Motor neuron (in vitro differentiated cells): ENCODE measurements at regions not wholly inside any gene's neighbourhood (a gene's known extent, or its start where the extent isn't known, plus 50 kb on each side); places are given as distances from the start of the nearest gene placed in this dataset.

ENCODE experiments used
- ATAC-seq, 8 experiments: fragments of 200-7000 bp; cut with Tn5 transposase; replicated peaks in 6 of 8; 2 replicates each; pipeline ENCODE4 v1.8.0; 2021; ENCODE audit warnings: mild to moderate bottlenecking in 8 of 8, moderate library complexity in 8 of 8
- H3K27ac ChIP-seq, 2 donors: fragments of 250-450 bp; sonication (Bioruptor Pico); 2 replicates each; pipeline ENCODE4 v1.9.0; 2021; ENCODE audit warnings: antibody characterized with exemption in 2 of 2, mild to moderate bottlenecking in 2 of 2, moderate library complexity in 1 of 2
- H3K4me1 ChIP-seq, 2 donors: fragments of 250-450 bp; sonication (Bioruptor Pico); replicated peaks in 1 of 2; 2 replicates each; pipeline ENCODE4 v1.6.1; 2021; ENCODE audit warnings: antibody characterized with exemption in 2 of 2, mild to moderate bottlenecking in 2 of 2, moderate library complexity in 1 of 2
- H3K4me3 ChIP-seq, 5 donors: fragments of 250-450 bp; sonication (Bioruptor Pico); 2 replicates each; pipeline ENCODE4 v1.9.0; 2021; ENCODE audit warnings: antibody characterized with exemption in 5 of 5, mild to moderate bottlenecking in 5 of 5, moderate library complexity in 4 of 5
- WGBS, 10 experiments: fragments of 450-650 bp; shearing (Covaris generic); methylation state at CpG; one replicate each; pipeline ENCODE4 v1.0.0; 2022; 5-methylcytosine and 5-hydroxymethylcytosine counted together
- in situ Hi-C, 9 experiments: fragments of 400-800 bp; cut with MboI; loops; one replicate each; pipeline ENCODE4 v1.15.0; 2021; ENCODE audit warnings: low sequenced_read_pairs in 9 of 9, low pct_unique_long_range_greater_than_20kb in 2 of 9; ENCODE audit not compliant: unreplicated experiment in 9 of 9

DNA sequence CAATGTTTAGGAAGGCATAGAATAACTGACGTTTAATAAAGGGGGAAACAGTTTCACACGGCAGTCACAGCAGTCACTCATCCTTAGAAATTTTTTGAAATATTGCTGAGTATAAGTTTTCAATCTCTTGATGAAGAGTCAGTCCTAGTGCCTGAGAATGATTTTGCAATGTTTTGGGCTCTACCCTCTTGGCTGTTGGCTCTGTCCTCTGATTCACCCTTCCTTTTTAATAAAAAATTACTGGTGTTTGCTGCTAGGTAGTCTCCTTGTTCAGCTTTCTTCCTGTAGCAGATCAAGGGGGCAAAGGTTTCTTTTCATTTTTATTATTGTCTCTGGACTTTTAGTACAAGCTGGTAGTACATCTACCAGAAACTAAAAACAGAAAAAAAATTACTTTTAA, 194.3 kb upstream of the ANO3 start:
- ATAC-seq, result no peak
- Histone ChIP-seq H3K4me1 (no peaks in the 10 kb centered on the region), H3K4me3 (no peak overlapping the region), H3K27ac (no peak overlapping the region)
- in situ Hi-C loops, result no loop called here
- 80 to 100% (median 94%) methylated on average over 1 to 2 of the region's 2 CpGs; no CpG with 5 or more reads in 3 of the 10 experiments for WGBS, 10 experiments

DNA sequence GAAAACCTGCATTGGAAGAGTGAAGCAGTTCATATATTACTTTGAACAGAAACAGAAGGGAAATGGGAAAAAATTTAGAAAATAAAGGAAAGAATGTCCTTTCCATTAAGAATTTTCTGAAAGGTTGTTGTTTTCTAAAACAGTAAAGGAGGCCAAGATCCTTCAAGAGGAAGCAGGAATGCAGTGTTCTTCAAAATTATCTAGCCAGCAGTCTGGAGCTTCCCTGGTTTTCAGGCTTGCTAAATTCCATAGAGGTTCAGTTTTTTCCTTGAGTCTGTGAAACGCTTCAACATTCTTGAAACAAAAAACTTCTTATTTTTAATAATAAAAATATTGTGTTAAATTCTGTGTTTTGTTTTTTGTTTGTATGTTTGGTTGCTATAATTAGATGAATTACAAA, 189.0 kb upstream of the ANO3 start:
- Histone ChIP-seq H3K4me1 (no peaks in the 10 kb centered on the region), H3K27ac (no peak overlapping the region), H3K4me3 (no peak overlapping the region)
- no peak for ATAC-seq
- in situ Hi-C loops, result no loop called here
- 0 to 100% (median 83%) methylated on average over 1 of the region's 1 CpG; no CpG with 5 or more reads in 1 of the 10 experiments for WGBS, 10 experiments

DNA sequence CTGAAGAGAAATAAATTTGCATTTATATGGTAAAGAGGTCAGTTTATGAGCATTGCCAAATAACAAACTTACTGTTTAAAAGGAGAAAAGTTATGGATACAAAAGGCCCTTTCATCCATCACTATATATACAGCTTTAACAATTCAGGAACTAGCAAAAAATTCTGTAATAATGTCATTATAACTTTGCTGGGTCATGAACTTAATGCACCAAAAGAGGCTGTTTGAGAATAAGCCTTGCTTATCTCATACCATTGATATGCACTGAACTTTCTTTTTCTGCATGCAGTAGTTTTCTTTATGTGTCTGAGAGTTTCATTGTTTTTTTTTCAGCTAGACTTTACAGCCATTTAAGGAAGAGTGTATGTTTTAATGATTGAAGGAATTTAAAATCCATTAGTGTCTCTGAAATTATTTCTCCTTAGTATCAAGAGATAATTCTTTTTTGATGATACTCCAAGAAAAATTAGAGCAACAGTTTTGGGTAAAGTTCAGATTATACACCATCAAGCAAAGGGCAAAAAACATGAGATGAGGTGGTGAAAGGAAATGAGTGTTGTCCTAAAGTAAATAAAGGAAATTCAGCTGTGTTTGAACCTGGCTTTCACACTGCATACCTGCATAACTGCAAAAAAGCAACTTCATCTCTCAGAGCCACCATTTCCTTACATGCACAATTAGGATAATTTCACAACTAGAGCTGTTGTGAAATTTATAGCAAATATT, 188.2 kb upstream of the ANO3 start:
- H3K4me3 ChIP-seq, result no peak overlapping the region
- no peaks in the 10 kb centered on the region for H3K4me1 ChIP-seq
- ATAC-seq, result no peak
- in situ Hi-C loops, result no loop called here
- H3K27ac ChIP-seq, result no peak overlapping the region

DNA sequence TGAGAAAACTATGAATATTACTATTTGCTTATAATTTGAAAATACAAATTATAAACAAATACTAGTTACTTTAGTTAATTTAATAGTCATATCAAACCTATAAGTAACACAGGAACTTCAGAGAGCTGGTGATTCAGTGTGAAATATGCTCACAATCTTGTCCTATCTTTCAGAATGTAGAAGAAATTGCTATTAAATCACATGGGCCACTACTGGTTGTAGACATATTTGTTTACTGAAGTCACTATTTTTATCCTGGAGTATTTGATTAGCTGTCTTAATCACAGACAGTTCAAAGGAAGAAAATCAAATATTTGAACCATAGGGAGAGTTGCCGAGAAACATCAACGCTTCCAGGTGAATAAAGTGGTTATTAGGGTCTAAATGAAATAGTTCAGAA, 187.6 kb upstream of the ANO3 start:
- WGBS, 10 experiments, result 33 to 100% (median 70%) methylated on average over 2 of the region's 2 CpGs; no CpG with 5 or more reads in 1 of the 10 experiments
- no peaks in the 10 kb centered on the region for H3K4me1 ChIP-seq
- H3K4me3 ChIP-seq, result no peak overlapping the region
- no peak overlapping the region for H3K27ac ChIP-seq
- ATAC-seq, result no peak
- in situ Hi-C loops, result no loop called here

DNA sequence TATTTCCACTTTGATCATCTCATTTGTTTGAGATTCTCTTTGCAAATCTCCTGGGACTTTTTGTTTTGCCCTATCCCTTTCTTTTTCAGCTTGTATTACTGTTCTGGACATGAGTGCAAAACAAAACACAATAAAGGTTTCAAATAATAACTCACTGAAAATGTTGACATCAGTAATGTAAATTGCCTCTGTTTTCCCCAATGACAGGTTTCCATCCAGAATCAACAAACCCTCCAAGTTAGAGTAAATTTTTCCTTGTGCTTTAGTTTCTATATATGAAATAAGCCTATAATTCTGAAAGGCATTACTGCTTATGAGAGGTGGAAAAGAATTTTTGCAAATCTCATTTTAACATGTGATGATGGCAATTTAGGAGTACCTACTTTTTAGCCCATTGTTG, 187.0 kb upstream of the ANO3 start:
- Histone ChIP-seq H3K27ac (no peak overlapping the region), H3K4me3 (no peak overlapping the region), H3K4me1 (no peaks in the 10 kb centered on the region)
- no peak for ATAC-seq
- in situ Hi-C loops, result no loop called here

DNA sequence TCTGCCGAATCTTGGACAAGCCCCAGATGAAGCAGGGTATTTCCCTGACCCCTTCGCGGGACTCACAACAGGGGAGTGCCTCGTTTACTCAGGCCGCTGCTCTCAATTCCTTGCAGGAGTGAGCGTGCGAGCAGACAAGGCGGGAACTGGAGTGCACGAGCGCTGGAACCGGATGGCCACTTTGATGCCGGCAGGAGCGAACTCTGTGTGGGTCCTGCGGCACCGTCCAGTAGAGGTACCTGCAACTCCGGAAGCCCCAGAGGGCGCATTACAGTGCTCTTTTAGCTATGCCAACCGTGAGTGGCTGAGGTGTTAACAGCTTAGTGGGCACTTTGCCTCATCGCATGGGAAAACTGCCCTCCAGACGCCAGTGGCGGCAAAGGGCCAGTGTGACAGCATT, 182.3 kb upstream of the ANO3 start:
- ATAC-seq, result no peak
- 20 to 100% (median 98%) methylated on average over 1 to 4 of the region's 21 CpGs; no CpG with 5 or more reads in 6 of the 10 experiments for WGBS, 10 experiments
- Histone ChIP-seq H3K4me1 (no peaks in the 10 kb centered on the region), H3K4me3 (no peak overlapping the region), H3K27ac (no peak overlapping the region)
- in situ Hi-C loops, result no loop called here

DNA sequence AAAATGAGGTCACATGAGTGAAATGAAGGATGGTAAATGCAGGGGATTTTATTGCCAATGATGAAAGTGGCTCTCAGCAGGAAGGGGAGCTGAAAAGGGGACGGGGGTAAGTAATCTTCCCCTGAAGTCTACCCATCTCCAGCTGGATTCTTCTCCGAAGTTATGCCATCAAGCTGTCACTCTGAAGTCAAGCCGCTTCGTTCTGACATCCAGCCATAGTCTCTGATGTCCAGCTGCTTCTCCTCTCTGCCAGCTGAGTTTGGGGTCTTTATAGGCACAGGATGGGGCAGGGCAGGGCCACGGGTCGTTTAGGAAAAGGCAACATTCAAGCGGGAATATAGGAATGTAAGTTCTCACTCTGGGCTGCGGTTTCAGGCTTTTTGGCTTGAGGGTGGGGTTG, 181.9 kb upstream of the ANO3 start:
- Histone ChIP-seq H3K27ac (no peak overlapping the region), H3K4me1 (no peaks in the 10 kb centered on the region), H3K4me3 (no peak overlapping the region)
- no peak for ATAC-seq
- in situ Hi-C loops, result no loop called here
- WGBS, 10 experiments, result 66 to 92% (median 86%) methylated on average over 2 to 8 of the region's 8 CpGs; no CpG with 5 or more reads in 4 of the 10 experiments

DNA sequence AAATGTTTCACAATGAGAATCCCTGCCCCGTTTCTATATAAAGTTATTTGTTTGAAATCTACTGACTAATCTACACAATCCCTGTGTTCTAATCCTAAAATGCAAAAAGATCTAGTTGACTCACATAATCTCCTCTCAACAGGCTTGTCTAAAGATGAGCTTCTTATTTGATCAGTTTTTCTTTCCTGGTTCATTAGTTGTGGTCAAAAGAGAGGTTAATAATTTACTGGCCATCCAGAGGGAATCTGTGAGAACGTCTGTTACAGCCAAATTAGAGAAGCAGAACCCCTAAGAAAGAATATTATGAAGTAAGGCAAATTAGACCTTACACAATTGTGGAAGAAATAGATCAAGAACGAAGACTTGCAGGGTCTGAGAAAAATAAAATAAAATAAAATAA, 173.7 kb upstream of the ANO3 start:
- in situ Hi-C loops, result no loop called here
- 18 to 57% (median 28%) methylated on average over 1 to 3 of the region's 3 CpGs for WGBS, 10 experiments
- Histone ChIP-seq H3K4me3 (no peak overlapping the region), H3K27ac (no peak overlapping the region), H3K4me1 (no peaks in the 10 kb centered on the region)
- no peak for ATAC-seq

DNA sequence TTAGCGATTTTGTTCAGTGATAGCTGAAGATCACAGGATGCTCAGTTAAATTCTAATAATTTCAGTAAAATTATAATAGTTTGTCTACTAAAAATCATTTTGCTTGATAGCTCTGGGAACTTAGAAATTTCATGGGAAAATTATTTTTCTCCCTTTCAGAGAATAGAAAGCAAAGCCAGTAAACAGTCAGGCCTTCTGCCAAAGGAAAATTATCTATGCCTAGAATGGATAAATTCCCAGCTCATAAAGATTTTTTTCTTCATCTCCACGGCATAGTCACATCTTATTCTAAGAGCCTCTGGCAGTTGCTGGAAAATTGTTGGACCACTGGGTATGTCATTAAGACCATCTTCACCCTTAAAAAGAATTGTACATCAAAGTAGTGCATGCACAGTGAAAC, 169.6 kb upstream of the ANO3 start:
- H3K4me1 ChIP-seq, result no peaks in the 10 kb centered on the region
- H3K4me3 ChIP-seq, result no peak overlapping the region
- in situ Hi-C loops, result no loop called here
- no peak overlapping the region for H3K27ac ChIP-seq
- no peak for ATAC-seq
- 78 to 100% (median 92%) methylated on average over 1 to 2 of the region's 2 CpGs; no CpG with 5 or more reads in 1 of the 10 experiments for WGBS, 10 experiments

DNA sequence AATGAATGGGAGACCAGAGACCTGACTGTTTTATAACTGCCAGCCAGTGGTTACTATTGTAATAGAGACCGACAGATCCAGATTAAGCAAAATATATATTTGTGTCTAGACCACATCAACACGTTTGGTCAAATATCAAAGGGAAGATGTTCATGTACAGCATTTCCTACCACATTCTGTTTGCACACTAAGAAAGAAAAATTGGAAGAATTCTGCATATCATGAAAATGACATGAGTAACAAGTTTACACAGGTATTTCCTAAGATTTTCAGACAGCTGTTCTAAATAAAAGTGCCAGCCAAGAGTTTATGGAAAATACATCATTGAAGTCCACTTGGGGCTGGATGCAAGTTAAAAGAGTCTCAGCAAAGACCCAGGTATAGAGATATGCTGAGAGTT, 145.5 kb upstream of the ANO3 start:
- Histone ChIP-seq H3K27ac (no peak overlapping the region), H3K4me1 (no peaks in the 10 kb centered on the region), H3K4me3 (no peak overlapping the region)
- no peak for ATAC-seq
- WGBS, 10 experiments, result 60 to 100% (median 83%) methylated on average over 1 to 2 of the region's 2 CpGs; no CpG with 5 or more reads in 1 of the 10 experiments
- in situ Hi-C loops, result no loop called here

DNA sequence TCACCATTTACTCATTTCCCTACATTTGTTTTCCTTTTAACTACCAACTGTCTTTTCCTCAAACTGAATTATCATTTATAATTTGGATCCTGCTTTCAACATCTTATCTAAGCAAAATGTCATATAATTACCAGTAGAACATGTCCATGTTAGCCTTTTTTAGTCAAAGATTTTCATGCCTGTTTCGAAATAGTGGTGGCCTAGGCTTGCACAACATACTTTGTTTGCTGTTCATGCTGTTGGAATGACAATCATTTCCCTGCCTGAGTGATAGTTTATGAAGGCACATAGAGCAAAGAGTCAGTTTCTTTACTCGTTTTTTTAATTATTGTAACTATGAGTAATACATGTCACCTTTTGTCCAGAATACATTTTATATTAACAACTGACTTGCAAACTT, 144.3 kb upstream of the ANO3 start:
- in situ Hi-C loops, result no loop called here
- no peak overlapping the region for H3K4me3 ChIP-seq
- H3K4me1 ChIP-seq, result no peaks in the 10 kb centered on the region
- no peak overlapping the region for H3K27ac ChIP-seq
- 0 to 48% (median 22%) methylated on average over 1 to 2 of the region's 2 CpGs; no CpG with 5 or more reads in 1 of the 10 experiments for WGBS, 10 experiments
- peak in 2 of 8 experiments; percentile 55 to 73 for ATAC-seq

DNA sequence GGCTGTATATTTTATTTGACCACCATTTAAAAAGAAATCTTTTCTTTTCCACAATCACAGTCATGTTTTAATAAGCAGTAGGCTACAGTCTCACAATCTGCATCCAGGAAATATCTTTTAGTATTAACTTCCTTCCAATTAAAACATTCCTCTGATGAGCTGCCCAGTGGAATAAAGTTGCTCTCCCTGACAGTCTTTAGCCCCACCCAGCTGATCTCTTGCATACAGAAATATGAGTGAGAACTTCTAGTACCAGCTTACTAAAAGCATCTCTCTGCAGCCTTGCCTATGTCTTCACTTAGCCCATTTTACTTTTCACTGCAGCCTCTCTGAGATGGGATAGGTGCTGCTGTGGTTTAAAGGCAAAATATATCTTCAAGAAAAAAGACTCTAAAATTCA, 143.4 kb upstream of the ANO3 start:
- H3K27ac ChIP-seq, result no peak overlapping the region
- ATAC-seq, result peak in 2 of 8 experiments; percentile 75 to 82
- in situ Hi-C loops, result no loop called here
- no peak overlapping the region for H3K4me3 ChIP-seq
- H3K4me1 ChIP-seq, result no peaks in the 10 kb centered on the region

DNA sequence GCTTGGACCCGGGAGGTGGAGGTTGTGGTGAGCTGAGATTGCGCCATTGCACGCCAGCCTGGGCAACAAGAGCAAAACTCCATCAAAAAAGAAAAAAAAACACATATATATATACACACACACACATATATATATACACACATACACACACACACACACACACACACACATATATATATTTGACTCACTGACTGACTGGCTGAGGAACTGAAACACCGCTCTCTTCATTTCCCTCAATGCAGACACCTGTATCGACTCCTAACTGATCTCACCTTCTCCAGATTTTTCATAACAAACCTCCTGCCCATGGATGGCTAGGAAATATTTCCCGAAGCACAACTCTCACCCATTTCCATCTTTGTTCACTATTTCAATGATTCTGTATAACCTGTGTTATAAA, 140.7 kb upstream of the ANO3 start:
- ATAC-seq, result no peak
- in situ Hi-C loops, result no loop called here
- Histone ChIP-seq H3K27ac (no peak overlapping the region), H3K4me3 (no peak overlapping the region), H3K4me1 (no peaks in the 10 kb centered on the region)
- 60 to 100% (median 86%) methylated on average over 1 to 6 of the region's 6 CpGs; no CpG with 5 or more reads in 1 of the 10 experiments for WGBS, 10 experiments

DNA sequence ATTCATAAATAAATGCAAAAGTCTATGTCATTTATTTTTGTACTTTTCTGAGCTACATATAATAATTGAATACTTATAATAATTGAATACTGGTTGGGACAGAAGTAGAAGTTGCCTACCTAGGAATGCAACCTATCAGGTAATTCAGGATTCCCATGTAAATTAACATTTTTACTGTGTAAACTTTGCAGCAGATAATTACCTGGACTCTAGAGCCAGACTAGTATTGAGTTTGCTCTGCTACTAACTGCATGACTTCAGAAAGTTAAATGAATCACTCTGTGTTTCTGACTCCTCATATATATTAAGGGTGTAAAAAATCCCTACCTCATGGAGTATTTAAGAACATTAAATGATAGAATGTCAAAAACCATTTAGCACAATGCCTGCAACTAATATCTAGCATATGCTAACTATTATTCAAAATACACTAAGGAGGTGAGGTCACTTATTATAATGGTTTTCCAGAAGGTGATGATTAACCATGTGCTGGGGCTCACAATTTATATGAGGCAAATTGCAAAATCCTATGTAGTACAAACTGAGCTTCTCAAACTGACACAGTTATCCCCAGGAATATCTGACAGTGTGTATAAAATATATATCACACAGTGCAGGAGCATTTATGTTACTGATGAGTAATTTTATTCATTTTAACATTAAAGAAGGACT, 138.1 kb upstream of the ANO3 start:
- Histone ChIP-seq H3K4me3 (no peak overlapping the region), H3K27ac (no peak overlapping the region), H3K4me1 (no peaks in the 10 kb centered on the region)
- in situ Hi-C loops, result no loop called here
- peak in 4 of 8 experiments; percentile 57 to 97 (median 72) for ATAC-seq
